ENCODE measurements at regions not wholly inside any gene's neighbourhood (a gene's known extent, or its start where the extent isn't known, plus 50 kb on each side); places are given as distances from the start of the nearest gene placed in this dataset.
"Not testable (repeated sequence)": the region's sequence is repeated elsewhere in the genome, so short reads cannot be mapped to it uniquely, and the experiment has no call there.

DNA sequence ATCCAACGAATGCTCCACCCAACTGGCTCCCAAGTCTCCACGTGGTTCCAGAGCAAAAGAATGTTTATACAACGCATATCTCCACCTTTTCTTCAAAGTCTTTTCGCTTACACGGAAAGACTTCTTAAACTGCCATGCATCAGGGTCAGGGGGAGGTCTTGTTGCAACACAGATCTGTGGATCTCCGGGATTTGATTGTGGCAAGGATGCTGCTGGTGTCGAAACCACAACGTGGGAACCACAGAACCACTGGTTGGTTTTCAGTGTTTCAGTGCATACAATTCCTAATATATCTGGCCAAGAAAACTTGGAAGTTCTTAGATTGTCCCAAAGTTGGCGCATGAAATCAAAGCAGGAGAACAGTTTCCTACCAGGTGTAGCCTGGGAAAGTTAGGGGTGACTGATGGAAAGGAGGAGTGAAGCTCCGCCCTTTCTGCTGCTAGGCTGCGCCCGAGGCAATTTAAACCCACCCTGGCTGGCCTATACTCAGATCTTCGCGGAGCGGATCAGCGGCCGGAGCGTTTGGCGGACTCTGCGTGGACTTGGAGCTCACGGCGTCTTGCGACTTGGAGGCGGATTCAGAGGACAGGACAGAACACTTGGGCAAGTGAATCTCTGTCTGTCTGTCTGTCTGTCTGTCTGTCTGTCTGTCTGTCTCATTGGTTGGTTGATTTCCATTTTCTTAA lies 334.8 kb downstream of the CWH43 start:
- peaks cover 16% of the 10 kb centered on the region for H3K9me3 ChIP-seq (ENCODE audit: control insufficient read depth, low read depth, low read length)
- not testable (repeated sequence) for H3K27me3 ChIP-seq (ENCODE audit: control insufficient read depth, insufficient read depth, low read length); H3K36me3 ChIP-seq (ENCODE audit: control insufficient read depth, low read depth, low read length); H3K4me1 ChIP-seq (ENCODE audit: control insufficient read depth, low read depth, low read length); H3K4me3 ChIP-seq (ENCODE audit: low read length); H3K9ac ChIP-seq (ENCODE audit: low read length); H3K27ac ChIP-seq (ENCODE audit: low read length)

DNA sequence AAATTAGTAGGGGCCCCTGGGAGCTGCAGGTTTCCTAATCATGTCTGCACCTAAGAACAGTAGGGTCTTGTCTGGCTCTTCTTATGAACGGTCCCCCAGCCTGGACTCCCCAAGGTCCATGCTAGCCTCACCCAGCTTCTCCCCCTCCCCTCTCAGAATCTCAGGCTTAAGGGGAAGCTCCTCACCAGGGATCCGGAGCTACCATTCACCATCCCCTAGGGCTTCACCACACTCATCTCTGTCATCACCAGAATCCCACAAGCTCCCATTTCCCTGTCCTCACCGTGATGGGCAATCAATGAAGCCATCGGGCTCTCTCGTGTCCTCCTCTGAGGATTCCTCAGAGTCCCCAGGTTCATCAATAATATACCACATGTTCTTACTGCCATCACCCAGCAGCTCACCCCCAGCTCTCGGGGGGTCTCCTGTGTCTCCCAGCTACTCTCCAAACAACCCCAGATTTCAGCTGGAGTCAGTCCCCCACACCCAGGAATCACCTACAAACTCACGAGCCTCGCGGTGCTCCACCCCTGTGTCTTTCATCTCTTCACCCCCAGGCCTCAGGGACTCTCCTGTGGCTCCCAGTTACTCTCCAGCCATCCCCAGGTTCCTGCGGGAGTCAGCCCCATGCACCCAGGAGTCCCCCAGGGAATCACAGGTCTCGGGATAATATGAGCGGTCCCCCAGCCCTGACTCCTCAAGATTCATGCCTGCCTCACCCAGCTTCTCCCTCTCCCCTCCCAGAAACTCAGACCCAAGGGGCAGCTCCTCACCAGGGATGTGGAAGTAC lies 335.6 kb downstream of the CWH43 start:
- H3K27me3 ChIP-seq (ENCODE audit: control insufficient read depth, insufficient read depth, low read length); H3K4me3 ChIP-seq (ENCODE audit: low read length); H3K27ac ChIP-seq (ENCODE audit: low read length); H3K9ac ChIP-seq (ENCODE audit: low read length); H3K4me1 ChIP-seq (ENCODE audit: control insufficient read depth, low read depth, low read length); H3K36me3 ChIP-seq (ENCODE audit: control insufficient read depth, low read depth, low read length): not testable (repeated sequence)
- peaks cover 16% of the 10 kb centered on the region for H3K9me3 ChIP-seq (ENCODE audit: control insufficient read depth, low read depth, low read length)

DNA sequence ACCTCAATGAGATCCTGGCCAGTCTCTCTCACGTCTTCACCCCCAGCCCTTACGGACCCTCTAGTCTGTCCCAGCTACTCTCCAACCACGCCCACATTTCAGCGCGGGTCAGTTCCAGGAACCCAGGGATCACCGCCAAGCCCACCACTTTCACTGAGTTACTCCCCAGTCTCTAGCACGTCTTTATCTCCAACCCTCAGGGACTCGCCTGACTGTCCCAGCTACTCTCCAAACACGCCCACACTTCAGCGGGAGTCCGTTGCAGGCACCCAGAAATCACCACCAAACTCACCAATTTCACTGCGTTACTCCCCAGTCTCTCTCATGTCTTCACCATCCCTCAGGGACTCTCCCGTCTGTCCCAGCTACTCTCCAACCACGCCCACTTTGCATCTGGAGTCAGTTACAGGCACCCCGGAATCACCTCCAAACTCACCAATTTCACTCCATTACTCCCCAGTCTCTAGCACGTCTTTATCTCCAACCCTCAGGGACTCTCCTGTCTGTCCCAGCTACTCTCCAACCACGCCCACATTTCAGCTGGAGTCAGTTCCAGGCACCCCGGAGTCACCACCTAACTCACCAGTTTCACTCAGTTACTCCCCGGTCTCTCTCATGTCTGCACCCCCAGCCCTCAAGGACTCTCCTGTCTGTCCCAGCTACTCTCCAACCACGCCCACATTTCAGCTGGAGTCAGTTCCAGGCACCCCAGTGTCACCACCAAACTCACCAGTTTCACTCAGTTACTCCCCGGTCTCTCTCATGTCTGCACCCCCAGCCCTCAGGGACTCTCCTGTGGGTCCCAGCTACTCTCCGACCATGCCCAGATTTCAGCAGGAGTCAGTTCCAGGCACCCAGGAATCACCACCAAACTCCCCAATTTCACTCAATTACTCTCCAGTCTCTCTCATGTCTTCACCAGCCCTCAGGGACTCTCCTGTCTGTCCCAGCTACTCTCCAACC lies 336.8 kb downstream of the CWH43 start:
- H3K4me3 ChIP-seq (ENCODE audit: low read length); H3K9ac ChIP-seq (ENCODE audit: low read length); H3K27ac ChIP-seq (ENCODE audit: low read length): not testable (repeated sequence)

DNA sequence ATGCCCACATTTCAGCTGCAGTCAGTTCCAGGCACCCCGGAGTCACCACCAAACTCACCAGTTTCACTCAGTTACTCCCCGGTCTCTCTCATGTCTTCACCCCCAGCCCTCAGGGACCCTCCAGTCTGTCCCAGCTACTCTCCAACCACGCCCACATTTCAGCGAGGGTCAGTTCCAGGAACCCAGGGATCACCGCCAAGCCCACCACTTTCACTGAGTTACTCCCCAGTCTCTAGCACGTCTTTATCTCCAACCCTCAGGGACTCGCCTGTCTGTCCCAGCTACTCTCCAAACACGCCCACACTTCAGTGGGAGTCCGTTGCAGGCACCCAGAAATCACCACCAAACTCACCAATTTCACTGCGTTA lies 337.5 kb downstream of the CWH43 start:
- H3K4me3 ChIP-seq (ENCODE audit: low read length); H3K27ac ChIP-seq (ENCODE audit: low read length); H3K9ac ChIP-seq (ENCODE audit: low read length); H3K4me1 ChIP-seq (ENCODE audit: control insufficient read depth, low read depth, low read length); H3K36me3 ChIP-seq (ENCODE audit: control insufficient read depth, low read depth, low read length); H3K27me3 ChIP-seq (ENCODE audit: control insufficient read depth, insufficient read depth, low read length): not testable (repeated sequence)
- H3K9me3 ChIP-seq (ENCODE audit: control insufficient read depth, low read depth, low read length) = peaks cover 16% of the 10 kb centered on the region

More for the DNA sequence above, 336.8 kb downstream of the CWH43 start:
- not testable (repeated sequence) for H3K27me3 ChIP-seq (ENCODE audit: control insufficient read depth, insufficient read depth, low read length); H3K36me3 ChIP-seq (ENCODE audit: control insufficient read depth, low read depth, low read length); H3K4me1 ChIP-seq (ENCODE audit: control insufficient read depth, low read depth, low read length)
- peaks cover 16% of the 10 kb centered on the region for H3K9me3 ChIP-seq (ENCODE audit: control insufficient read depth, low read depth, low read length)

All from iPS-18a (cell line).